ENCODE measurements at regions not wholly inside any gene's neighbourhood (a gene's known extent, or its start where the extent isn't known, plus 50 kb on each side); places are given as distances from the start of the nearest gene placed in this dataset.

DNA sequence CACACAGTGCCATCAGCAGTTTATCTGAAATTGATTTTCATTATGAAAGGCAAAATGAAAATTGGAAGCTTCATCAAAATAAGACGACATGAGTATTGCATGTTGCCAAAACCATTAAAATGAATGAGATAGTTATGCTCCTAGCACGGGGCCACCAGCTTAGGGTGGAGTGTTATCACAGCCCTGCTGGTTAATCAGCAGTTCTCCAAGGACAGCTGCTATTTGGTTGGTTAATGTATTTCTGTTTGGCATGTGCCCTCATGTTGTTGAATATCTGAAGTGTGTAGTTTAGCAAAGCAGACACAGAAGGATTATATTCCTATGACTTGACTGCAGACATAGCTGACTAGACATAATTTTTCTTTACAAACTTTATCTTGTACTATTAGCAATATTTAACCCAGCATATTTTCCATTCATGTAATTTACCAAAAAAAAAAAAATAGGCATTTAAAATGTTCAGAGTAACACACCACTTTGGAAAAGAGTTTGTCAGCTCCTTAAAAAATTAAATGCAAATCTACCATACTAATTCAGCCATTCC, 98.6 kb upstream of the PIK3R1 start:
- no peak overlapping the region for H3K4me2 ChIP-seq (ENCODE audit: insufficient read depth, insufficient read length, low read length)
- no peak overlapping the region for H3K23ac ChIP-seq (ENCODE audit: insufficient read length, low read depth, low read length)
- no peaks in the 10 kb centered on the region for H3K79me2 ChIP-seq (ENCODE audit: insufficient read depth, low read length)
- H3K27me3 Mint-ChIP-seq (ENCODE audit: low read depth), result no peaks in the 10 kb centered on the region
- H3K9me3 ChIP-seq (ENCODE audit: control insufficient read depth, low read depth, low read length), result no peaks in the 10 kb centered on the region
- no peak overlapping the region for H2BK5ac ChIP-seq (ENCODE audit: insufficient read length, low read length)
- no peak overlapping the region for H3K4me3 Mint-ChIP-seq
- no peaks in the 10 kb centered on the region for H4K20me1 ChIP-seq (ENCODE audit: control insufficient read depth, insufficient read depth, insufficient read length)
- H2BK120ac ChIP-seq (ENCODE audit: low read depth, low read length, poor library complexity, severe bottlenecking), result no peak overlapping the region
- no peak overlapping the region for H2BK12ac ChIP-seq (ENCODE audit: insufficient read length, low read depth, low read length)
- TF ChIP-seq, protein P1, sequence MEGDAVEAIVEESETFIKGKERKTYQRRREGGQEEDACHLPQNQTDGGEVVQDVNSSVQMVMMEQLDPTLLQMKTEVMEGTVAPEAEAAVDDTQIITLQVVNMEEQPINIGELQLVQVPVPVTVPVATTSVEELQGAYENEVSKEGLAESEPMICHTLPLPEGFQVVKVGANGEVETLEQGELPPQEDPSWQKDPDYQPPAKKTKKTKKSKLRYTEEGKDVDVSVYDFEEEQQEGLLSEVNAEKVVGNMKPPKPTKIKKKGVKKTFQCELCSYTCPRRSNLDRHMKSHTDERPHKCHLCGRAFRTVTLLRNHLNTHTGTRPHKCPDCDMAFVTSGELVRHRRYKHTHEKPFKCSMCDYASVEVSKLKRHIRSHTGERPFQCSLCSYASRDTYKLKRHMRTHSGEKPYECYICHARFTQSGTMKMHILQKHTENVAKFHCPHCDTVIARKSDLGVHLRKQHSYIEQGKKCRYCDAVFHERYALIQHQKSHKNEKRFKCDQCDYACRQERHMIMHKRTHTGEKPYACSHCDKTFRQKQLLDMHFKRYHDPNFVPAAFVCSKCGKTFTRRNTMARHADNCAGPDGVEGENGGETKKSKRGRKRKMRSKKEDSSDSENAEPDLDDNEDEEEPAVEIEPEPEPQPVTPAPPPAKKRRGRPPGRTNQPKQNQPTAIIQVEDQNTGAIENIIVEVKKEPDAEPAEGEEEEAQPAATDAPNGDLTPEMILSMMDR (conservative IDR thresholded peaks at IDR 0.05), result no peak
- no peak overlapping the region for H3K27ac Mint-ChIP-seq
- H3K56ac ChIP-seq (ENCODE audit: insufficient read length, low read depth, low read length), result no peak overlapping the region
- no CpG with 5 or more reads among the region's 2 CpGs for WGBS (ENCODE audit: extremely low coverage, insufficient read length, low lambda C conversion rate)
- H4K8ac ChIP-seq (replicated peaks; ENCODE audit: insufficient read length, low read depth, low read length), result no peak overlapping the region
- H4K91ac ChIP-seq (ENCODE audit: insufficient read length, low read depth, low read length), result no peak overlapping the region
- no peaks in the 10 kb centered on the region for H3K79me1 ChIP-seq (ENCODE audit: insufficient read depth, low read depth, low read length, poor library complexity, severe bottlenecking)
- no peaks in the 10 kb centered on the region for H3K23me2 ChIP-seq (ENCODE audit: insufficient read length, low read depth, low read length, poor library complexity, severe bottlenecking)
- H3K4me1 Mint-ChIP-seq, result no peaks in the 10 kb centered on the region; a peak in 1 of 4 replicates
- H3K4me1 ChIP-seq (ENCODE audit: insufficient read depth, low read length), result no peaks in the 10 kb centered on the region
- no peak overlapping the region for H2AFZ ChIP-seq (ENCODE audit: low read length)
- H3K4ac ChIP-seq (ENCODE audit: low read depth, low read length), result no peak overlapping the region
- H3K36me3 Mint-ChIP-seq (ENCODE audit: insufficient read depth in 1 of 3, low read depth in 3 of 3), result no peaks in the 10 kb centered on the region
- no peak overlapping the region for H2BK15ac ChIP-seq (ENCODE audit: low read depth, low read length)
- H3K14ac ChIP-seq (ENCODE audit: insufficient read depth, low read length), result no peak overlapping the region
- no peaks in the 10 kb centered on the region; a peak in 2 of 5 replicates for H3K9me3 Mint-ChIP-seq
- no peaks in the 10 kb centered on the region for H3K27me3 ChIP-seq (ENCODE audit: insufficient read depth, low read length)
- no peak overlapping the region for H4K5ac ChIP-seq (ENCODE audit: insufficient read length, low read depth, low read length)
- H2BK20ac ChIP-seq (ENCODE audit: low read depth, low read length, poor library complexity, severe bottlenecking), result no peak overlapping the region
- H3K27ac ChIP-seq (ENCODE audit: insufficient read length, low read depth, low read length), result no peak overlapping the region
- DNase-seq, result no peak
- H2AK5ac ChIP-seq (ENCODE audit: insufficient read length, low read length), result no peak overlapping the region
- H3K18ac ChIP-seq (ENCODE audit: insufficient read length, low read depth, low read length), result no peak overlapping the region
- no peak overlapping the region for H3T11ph ChIP-seq (ENCODE audit: low read length)
- no peak overlapping the region for H3K9ac ChIP-seq (ENCODE audit: extremely low read depth, insufficient read length, low read length)
